ENCODE measurements at regions not wholly inside any gene's neighbourhood (a gene's known extent, or its start where the extent isn't known, plus 50 kb on each side); places are given as distances from the start of the nearest gene placed in this dataset.

DNA sequence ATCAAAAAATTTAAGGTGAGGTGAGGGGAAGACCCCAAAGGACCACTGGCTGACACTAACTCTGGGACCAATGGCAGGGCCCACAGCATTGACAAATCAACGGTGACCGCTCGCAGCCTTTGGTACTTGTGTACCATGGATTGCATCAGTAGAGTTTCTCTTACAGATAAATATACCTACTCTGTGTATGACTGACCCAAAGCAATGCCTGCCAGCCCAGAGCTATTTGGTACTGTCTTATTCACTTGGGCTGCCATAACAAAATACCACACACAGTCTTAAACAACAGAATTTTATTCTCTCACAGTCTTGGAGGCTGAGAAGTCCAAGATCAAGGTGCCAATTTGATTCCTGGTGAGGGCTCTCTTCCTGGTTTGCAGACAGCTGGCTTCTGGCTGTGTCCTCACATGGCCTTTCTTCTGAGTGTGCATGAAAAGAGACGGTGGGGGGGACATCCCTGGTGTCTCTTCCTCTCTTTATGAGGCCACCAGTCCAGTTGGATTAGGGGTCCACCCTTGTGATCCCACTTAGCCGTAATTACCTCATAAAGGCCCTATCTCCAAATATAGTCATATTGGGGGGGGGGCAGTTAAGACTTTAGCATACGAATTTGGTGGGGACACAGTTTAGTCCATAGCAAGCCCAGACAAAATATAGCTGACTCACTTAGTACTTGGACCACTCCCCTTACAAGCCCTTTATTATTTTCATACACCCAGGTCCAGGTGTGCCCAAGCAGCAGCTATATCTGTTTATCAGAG, 336.3 kb downstream of the CD83 start:
- Histone ChIP-seq H2BK120ac (ENCODE audit: low read depth, low read length, poor library complexity, severe bottlenecking) (no peak overlapping the region), H3K27ac (ENCODE audit: insufficient read length, low read depth, low read length) (no peak overlapping the region), H3K4me1 (ENCODE audit: insufficient read depth, low read length) (peaks cover 3% of the 10 kb centered on the region; the same call in 1 of the 2 replicates), H3K9me3 (ENCODE audit: control insufficient read depth, low read depth, low read length) (no peaks in the 10 kb centered on the region), H2BK12ac (ENCODE audit: insufficient read length, low read depth, low read length) (no peak overlapping the region), H2AK5ac (ENCODE audit: insufficient read length, low read length) (no peak overlapping the region), H3K23me2 (ENCODE audit: insufficient read length, low read depth, low read length, poor library complexity, severe bottlenecking) (no peaks in the 10 kb centered on the region), H3K27me3 (ENCODE audit: insufficient read depth, low read length) (no peaks in the 10 kb centered on the region), H3K56ac (ENCODE audit: insufficient read length, low read depth, low read length) (no peak overlapping the region), H3K79me1 (ENCODE audit: insufficient read depth, low read depth, low read length, poor library complexity, severe bottlenecking) (no peaks in the 10 kb centered on the region), H3K4ac (ENCODE audit: low read depth, low read length) (no peak overlapping the region), H3K14ac (ENCODE audit: insufficient read depth, low read length) (no peak overlapping the region), H2AFZ (ENCODE audit: low read length) (no peak overlapping the region), H4K5ac (ENCODE audit: insufficient read length, low read depth, low read length) (no peak overlapping the region), H2BK20ac (ENCODE audit: low read depth, low read length, poor library complexity, severe bottlenecking) (no peak overlapping the region), H3K9ac (ENCODE audit: extremely low read depth, insufficient read length, low read length) (no peak overlapping the region), H3K79me2 (ENCODE audit: insufficient read depth, low read length) (no peaks in the 10 kb centered on the region), H2BK5ac (ENCODE audit: insufficient read length, low read length) (no peak overlapping the region), H3K23ac (ENCODE audit: insufficient read length, low read depth, low read length) (no peak overlapping the region), H3T11ph (ENCODE audit: low read length) (no peak overlapping the region), H4K8ac (replicated peaks; ENCODE audit: insufficient read length, low read depth, low read length) (no peak overlapping the region), H3K18ac (ENCODE audit: insufficient read length, low read depth, low read length) (no peak overlapping the region), H4K20me1 (ENCODE audit: control insufficient read depth, insufficient read depth, insufficient read length) (no peaks in the 10 kb centered on the region), H4K91ac (ENCODE audit: insufficient read length, low read depth, low read length) (no peak overlapping the region), H3K4me2 (ENCODE audit: insufficient read depth, insufficient read length, low read length) (no peak overlapping the region), H2BK15ac (ENCODE audit: low read depth, low read length) (no peak overlapping the region)
- TF ChIP-seq, protein P1, sequence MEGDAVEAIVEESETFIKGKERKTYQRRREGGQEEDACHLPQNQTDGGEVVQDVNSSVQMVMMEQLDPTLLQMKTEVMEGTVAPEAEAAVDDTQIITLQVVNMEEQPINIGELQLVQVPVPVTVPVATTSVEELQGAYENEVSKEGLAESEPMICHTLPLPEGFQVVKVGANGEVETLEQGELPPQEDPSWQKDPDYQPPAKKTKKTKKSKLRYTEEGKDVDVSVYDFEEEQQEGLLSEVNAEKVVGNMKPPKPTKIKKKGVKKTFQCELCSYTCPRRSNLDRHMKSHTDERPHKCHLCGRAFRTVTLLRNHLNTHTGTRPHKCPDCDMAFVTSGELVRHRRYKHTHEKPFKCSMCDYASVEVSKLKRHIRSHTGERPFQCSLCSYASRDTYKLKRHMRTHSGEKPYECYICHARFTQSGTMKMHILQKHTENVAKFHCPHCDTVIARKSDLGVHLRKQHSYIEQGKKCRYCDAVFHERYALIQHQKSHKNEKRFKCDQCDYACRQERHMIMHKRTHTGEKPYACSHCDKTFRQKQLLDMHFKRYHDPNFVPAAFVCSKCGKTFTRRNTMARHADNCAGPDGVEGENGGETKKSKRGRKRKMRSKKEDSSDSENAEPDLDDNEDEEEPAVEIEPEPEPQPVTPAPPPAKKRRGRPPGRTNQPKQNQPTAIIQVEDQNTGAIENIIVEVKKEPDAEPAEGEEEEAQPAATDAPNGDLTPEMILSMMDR (conservative IDR thresholded peaks at IDR 0.05) = no peak
- Mint-ChIP-seq H3K4me1 (peaks cover 24 to 38% of the 10 kb centered on the region in 2 experiments), H3K36me3 (ENCODE audit: insufficient read depth in 1 of 3, low read depth in 3 of 3) (peaks cover 0 to under 1% (median 0%) of the 10 kb centered on the region in 3 experiments; a peak in 3 of 7 replicates), H3K27ac (no peak overlapping the region), H3K4me3 (no peak overlapping the region), H3K27me3 (ENCODE audit: low read depth) (peaks cover 4% of the 10 kb centered on the region), H3K9me3 (no peaks in the 10 kb centered on the region)
- WGBS (ENCODE audit: extremely low coverage, insufficient read length, low lambda C conversion rate) = no CpG with 5 or more reads among the region's 6 CpGs
- DNase-seq = no peak
